Heart right ventricle (tissue), 16 donors: ENCODE measurements at regions not wholly inside any gene's neighbourhood (a gene's known extent, or its start where the extent isn't known, plus 50 kb on each side); places are given as distances from the start of the nearest gene placed in this dataset.
"Not testable (repeated sequence)": the region's sequence is repeated elsewhere in the genome, so short reads cannot be mapped to it uniquely, and the experiment has no call there.

Experiments
- ATAC-seq, 8 donors: fragments of 200-7000 bp; cut with Tn5 transposase; one replicate each; pipeline ENCODE4 v1.9.1; 2020; ENCODE audit warnings: mild to moderate bottlenecking in 8 of 8, moderate library complexity in 8 of 8, moderate number of reproducible peaks in 1 of 8
- DNase-seq, 2 donors: peaks; one replicate each; pipeline ENCODE4 v3.0.0-alpha.2; 2020
- H3K27ac ChIP-seq, 10 donors: fragments of 200-600 bp; sonication (generic) in 2 of 10; one replicate each; pipeline versions ENCODE4 v1.5.0 to v1.8.0; 2020 to 2022; ENCODE audit warnings: mild to moderate bottlenecking in 3 of 10
- H3K27me3 ChIP-seq, 7 donors: fragments of 200-600 bp; one replicate each; pipeline ENCODE4 v1.8.0; 2021 to 2022; ENCODE audit warnings: mild to moderate bottlenecking in 2 of 7
- H3K36me3 ChIP-seq, 9 donors: fragments of 200-600 bp; sonication (generic) in 1 of 9; one replicate each; pipeline versions ENCODE4 v1.5.0 to v1.8.0; 2020 to 2022; ENCODE audit warnings: mild to moderate bottlenecking in 2 of 9
- H3K4me1 ChIP-seq, 9 donors: fragments of 200-600 bp; sonication (generic) in 1 of 9; one replicate each; pipeline versions ENCODE4 v1.5.0 to v1.8.0; 2020 to 2022; ENCODE audit warnings: mild to moderate bottlenecking in 4 of 9
- H3K4me3 ChIP-seq, 10 donors: fragments of 200-600 bp; sonication (generic) in 2 of 10; one replicate each; pipeline versions ENCODE4 v1.5.0 to v1.8.0; 2020 to 2022; ENCODE audit warnings: mild to moderate bottlenecking in 7 of 10, moderate library complexity in 2 of 10
- H3K9me3 ChIP-seq, 11 donors: fragments of 200-600 bp in 10 of 11; sonication (generic) in 2 of 11; one replicate each; pipeline versions ENCODE4 v1.5.0 to v1.8.0; 2013 to 2022; ENCODE audit warnings: mild to moderate bottlenecking in 2 of 11, control low read depth in 1 of 11, moderate library complexity in 1 of 11
- CTCF ChIP-seq, 9 donors: fragments of 200-600 bp; sonication (generic) in 2 of 9; IDR thresholded peaks; one replicate each; pipeline versions ENCODE4 v1.5.0 to v1.8.0; 2021 to 2022; ENCODE audit warnings: antibody characterized with exemption in 9 of 9, mild to moderate bottlenecking in 5 of 9, moderate library complexity in 1 of 9
- WGBS, 2 donors: extraction: QIAGEN DNeasy Blood & Tissue Kit; methylation state at CpG; one replicate each; pipeline ENCODE4 v1.1.7; 2013; ENCODE audit warnings: inconsistent platforms in 1 of 2; 5-methylcytosine and 5-hydroxymethylcytosine counted together
- intact Hi-C, 10 donors: fragments of 100-400 bp; cut with DNase I; formaldehyde crosslinking; loops; one replicate each; pipeline versions ENCODE4 v1.11.1 to v1.14.2; 2022
- donor health status: Arrhythmogenic right ventricular cardiomyopathy.
- donor health status: ischemic (EF 13 %, LVEDD 7.1; RV severe dilation, severe dysfunction).
- donor health status: healthy with polysubstance abuse.
- donor health status: DM: no; HTN: yes; CAD: no.
- donor health status: DM: no; HTN: no; CAD: no.
- donor health status: ischemic (EF 25% LVEDD 6.9; RV normal size, moderate dysfunction).
- donor health status: ischemic (EF 25% LVEDD 5.7; RV mildly dilated, moderate dysfunction).
- donor health status: healthy.
- donor health status: DM: yes; HTN: yes; CAD: no.
- donor health status: Ischemic cardiomyopathy.
- donor health status: ischemic (EF 35%, LVEDD 5.7; RV mildly dilated, moderate dysfunction).
- donor health status: nonischemic (EF 11% LVEDD 7.7; RV severe dilation, severe dysfunction).
- donor health status: DM: yes; HTN: yes; CAD: no.
- donor health status: PGD.
- donor health status: ischemic (EF 29% LVEDD 5.4; RV normal size, mild dysfunction).
- donor health status: nonischemic (EF 23%, LVEDD 6.1; RV moderate dilation, normal function).

GRCh38 chr3:109702976-109703375 is 365.6 kb upstream of the DPPA4 start:
- WGBS, 2 donors: 63 to 71% methylated on average over 2 of the region's 2 CpGs
- ATAC-seq (no peak), DNase-seq (no peak)
- TF ChIP-seq CTCF (IDR thresholded peaks at IDR 0.05): no peak
- H3K4me1 ChIP-seq: no peaks in the 10 kb centered on the region
- no peak overlapping the region for H3K4me3 ChIP-seq
- peaks cover 0 to 7% (median 0%) of the 10 kb centered on the region in 11 donors for H3K9me3 ChIP-seq
- no peaks in the 10 kb centered on the region for H3K36me3 ChIP-seq
- no peaks in the 10 kb centered on the region for H3K27me3 ChIP-seq
- intact Hi-C loops: no loop called here
- no peak overlapping the region for H3K27ac ChIP-seq

GRCh38 chr3:109705133-109705532 is 367.8 kb upstream of the DPPA4 start:
- H3K4me3 ChIP-seq, ATAC-seq, H3K4me1 ChIP-seq, H3K27ac ChIP-seq, H3K9me3 ChIP-seq, intact Hi-C loops, H3K36me3 ChIP-seq, H3K27me3 ChIP-seq, DNase-seq: not testable (repeated sequence)
- 94% methylated on average over 1 of the region's 1 CpG for WGBS, 2 donors

- 62 to 64% methylated on average over 2 of the region's 2 CpGs for WGBS, 2 donors
- TF ChIP-seq CTCF (IDR thresholded peaks at IDR 0.05): no peak
- Histone ChIP-seq H3K4me3 (no peak overlapping the region), H3K9me3 (peaks cover 0 to 19% (median 0%) of the 10 kb centered on the region in 11 donors), H3K27ac (no peak overlapping the region), H3K27me3 (no peaks in the 10 kb centered on the region), H3K4me1 (no peaks in the 10 kb centered on the region), H3K36me3 (no peaks in the 10 kb centered on the region)
- ATAC-seq (no peak), DNase-seq (no peak)
- intact Hi-C loops: no loop called here
Observed at GRCh38 chr3:109707617-109708016, 370.3 kb upstream of the DPPA4 start.

GRCh38 chr3:109713288-109713687 is 375.9 kb upstream of the DPPA4 start:
- H3K4me3 ChIP-seq: no peak overlapping the region
- peaks cover 0 to 15% (median 0%) of the 10 kb centered on the region in 11 donors for H3K9me3 ChIP-seq
- H3K4me1 ChIP-seq: no peaks in the 10 kb centered on the region
- H3K36me3 ChIP-seq: no peaks in the 10 kb centered on the region
- no peak for TF ChIP-seq CTCF (IDR thresholded peaks at IDR 0.05)
- intact Hi-C loops: no loop called here
- no peak overlapping the region for H3K27ac ChIP-seq
- 76 to 78% methylated on average over 2 of the region's 2 CpGs for WGBS, 2 donors
- ATAC-seq: no peak
- DNase-seq: no peak
- no peaks in the 10 kb centered on the region for H3K27me3 ChIP-seq

- H3K27ac ChIP-seq: no peak overlapping the region
- no peak for ATAC-seq
- WGBS, 2 donors: 46 to 47% methylated on average over 3 of the region's 3 CpGs
Observed at GRCh38 chr3:109715707-109716106, 378.4 kb upstream of the DPPA4 start.

More at GRCh38 chr3:109715707-109716106, 378.4 kb upstream of the DPPA4 start:
- no peak overlapping the region for H3K4me3 ChIP-seq
- no peaks in the 10 kb centered on the region for H3K27me3 ChIP-seq
- intact Hi-C loops: no loop called here
- peaks cover 0 to 5% (median 0%) of the 10 kb centered on the region in 11 donors for H3K9me3 ChIP-seq
- no peaks in the 10 kb centered on the region for H3K36me3 ChIP-seq
- DNase-seq: no peak
- TF ChIP-seq CTCF (IDR thresholded peaks at IDR 0.05): no peak
- H3K4me1 ChIP-seq: no peaks in the 10 kb centered on the region
